ENCODE measurements at regions not wholly inside any gene's neighbourhood (a gene's known extent, or its start where the extent isn't known, plus 50 kb on each side); places are given as distances from the start of the nearest gene placed in this dataset.

DNA sequence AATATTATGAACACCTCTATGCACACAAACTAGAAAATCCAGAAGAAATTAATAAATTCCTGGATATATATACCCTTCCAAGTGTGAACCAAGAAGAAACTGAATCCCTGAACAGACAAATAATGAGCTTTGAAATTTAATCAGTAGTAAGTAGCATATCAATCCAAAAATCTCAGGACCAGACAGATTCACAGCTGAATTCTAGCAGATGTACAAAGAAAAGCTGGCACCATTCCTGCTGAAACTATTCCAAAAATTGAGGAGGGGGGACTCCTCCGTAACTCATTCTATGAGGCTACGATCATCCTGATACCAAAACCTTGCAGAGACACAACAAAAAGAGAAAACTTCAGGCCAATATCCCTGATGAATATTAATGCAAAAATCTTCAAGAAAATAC, 67.0 kb upstream of the PDE7B start:
- no peak for DNase-seq (ENCODE audit: low read depth)
- TF ChIP-seq, protein P1, sequence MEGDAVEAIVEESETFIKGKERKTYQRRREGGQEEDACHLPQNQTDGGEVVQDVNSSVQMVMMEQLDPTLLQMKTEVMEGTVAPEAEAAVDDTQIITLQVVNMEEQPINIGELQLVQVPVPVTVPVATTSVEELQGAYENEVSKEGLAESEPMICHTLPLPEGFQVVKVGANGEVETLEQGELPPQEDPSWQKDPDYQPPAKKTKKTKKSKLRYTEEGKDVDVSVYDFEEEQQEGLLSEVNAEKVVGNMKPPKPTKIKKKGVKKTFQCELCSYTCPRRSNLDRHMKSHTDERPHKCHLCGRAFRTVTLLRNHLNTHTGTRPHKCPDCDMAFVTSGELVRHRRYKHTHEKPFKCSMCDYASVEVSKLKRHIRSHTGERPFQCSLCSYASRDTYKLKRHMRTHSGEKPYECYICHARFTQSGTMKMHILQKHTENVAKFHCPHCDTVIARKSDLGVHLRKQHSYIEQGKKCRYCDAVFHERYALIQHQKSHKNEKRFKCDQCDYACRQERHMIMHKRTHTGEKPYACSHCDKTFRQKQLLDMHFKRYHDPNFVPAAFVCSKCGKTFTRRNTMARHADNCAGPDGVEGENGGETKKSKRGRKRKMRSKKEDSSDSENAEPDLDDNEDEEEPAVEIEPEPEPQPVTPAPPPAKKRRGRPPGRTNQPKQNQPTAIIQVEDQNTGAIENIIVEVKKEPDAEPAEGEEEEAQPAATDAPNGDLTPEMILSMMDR (IDR thresholded peaks at IDR 0.05; ENCODE audit: insufficient read depth, low read depth, low read length, missing control alignments) = no peak
- no peak overlapping the region for H3K4me3 ChIP-seq (ENCODE audit: low read length)

DNA sequence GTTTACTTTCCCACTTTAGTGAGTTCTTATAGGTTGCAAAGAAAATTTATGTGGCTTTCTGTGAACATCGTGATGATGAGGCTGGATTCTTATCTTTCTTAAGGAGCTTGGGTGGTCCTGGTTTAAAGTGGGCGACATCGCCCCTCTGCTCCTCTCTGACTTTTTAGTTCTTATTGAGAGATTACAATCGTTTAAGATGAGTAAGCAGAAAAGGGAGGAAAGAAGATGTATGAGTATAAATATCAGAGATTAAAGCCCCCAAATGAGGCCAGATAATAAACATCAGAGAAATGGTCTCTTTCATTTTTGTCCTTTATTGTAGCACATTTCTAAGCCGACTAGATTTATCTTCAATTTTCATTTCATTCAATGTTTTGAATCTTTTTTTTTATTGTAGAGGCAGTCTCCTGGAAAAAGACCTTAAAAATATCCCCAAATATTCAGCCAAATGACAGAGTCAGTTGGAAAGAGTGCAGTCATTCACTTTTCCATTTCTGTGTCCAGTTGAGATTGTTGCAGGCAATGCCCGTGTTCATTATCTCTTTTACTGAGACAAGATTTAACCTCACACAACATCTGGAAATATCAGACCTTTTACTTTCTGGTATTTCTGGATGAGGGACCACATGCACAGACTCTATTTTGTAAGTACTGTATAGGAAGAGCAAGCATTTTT, 62.0 kb upstream of the PDE7B start:
- no peak for DNase-seq (ENCODE audit: low read depth)
- H3K4me3 ChIP-seq (ENCODE audit: low read length) = no peak overlapping the region
- TF ChIP-seq, protein P1 (IDR thresholded peaks at IDR 0.05; ENCODE audit: insufficient read depth, low read depth, low read length, missing control alignments) = no peak

- TF ChIP-seq, protein P1 (IDR thresholded peaks at IDR 0.05; ENCODE audit: insufficient read depth, low read depth, low read length, missing control alignments) = no peak
Measured at GRCh38 chr6:135791441-135791840, 60.1 kb upstream of the PDE7B start.

DNA sequence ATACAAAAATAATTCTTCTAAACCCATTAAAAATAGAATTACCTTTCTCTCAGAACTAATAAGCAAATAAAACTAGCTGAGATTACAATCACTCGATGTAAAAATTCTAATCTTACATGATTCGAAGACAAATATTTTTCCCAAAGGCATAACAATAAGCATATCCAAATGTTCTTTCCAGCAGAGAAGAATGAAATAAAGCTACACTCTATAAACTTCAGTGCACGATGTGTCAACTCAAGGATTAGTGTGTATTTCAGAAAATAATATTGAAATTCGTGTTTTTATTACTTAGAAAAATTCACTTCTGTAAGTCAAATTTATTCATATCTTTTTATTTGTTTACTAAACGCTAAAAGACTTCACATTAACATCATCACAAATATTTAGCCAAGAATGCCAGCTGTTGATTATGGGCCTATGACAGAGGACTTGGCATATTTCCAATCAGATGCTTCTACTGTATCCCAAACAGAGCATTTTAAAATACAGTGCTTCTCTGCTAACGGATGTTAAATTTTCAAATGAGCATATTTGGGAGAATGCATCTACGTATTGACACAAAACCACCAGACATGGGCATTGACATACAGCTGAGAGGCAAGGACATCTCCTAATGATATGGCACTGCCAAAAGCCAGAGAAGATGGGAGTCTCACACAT, 54.7 kb upstream of the PDE7B start:
- H3K4me3 ChIP-seq (ENCODE audit: low read length) = no peak overlapping the region
- no peak for DNase-seq (ENCODE audit: low read depth)
- TF ChIP-seq, protein P1 (IDR thresholded peaks at IDR 0.05; ENCODE audit: insufficient read depth, low read depth, low read length, missing control alignments) = no peak

More at GRCh38 chr6:135791441-135791840, 60.1 kb upstream of the PDE7B start:
- no peak overlapping the region for H3K4me3 ChIP-seq (ENCODE audit: low read length)
- DNase-seq (ENCODE audit: low read depth) = no peak

DNA sequence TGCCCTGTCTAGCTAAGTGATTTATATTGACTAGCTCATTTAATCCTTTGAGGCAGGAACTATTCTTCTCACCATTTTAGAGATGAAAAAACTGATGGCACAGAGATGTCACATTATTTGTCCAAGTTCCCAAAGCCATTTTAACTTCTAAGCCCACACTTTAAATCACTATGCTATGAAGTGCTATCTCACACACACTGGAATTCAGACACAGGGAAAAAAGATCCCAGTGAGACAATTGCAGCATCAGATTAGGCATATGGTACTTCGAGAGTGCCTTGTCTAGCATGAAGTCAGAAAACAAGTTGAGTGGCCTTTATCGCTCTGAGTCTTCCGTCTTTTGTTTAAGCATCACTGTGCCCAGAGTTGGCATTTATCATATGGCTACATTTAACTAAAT, 54.1 kb upstream of the PDE7B start:
- DNase-seq (ENCODE audit: low read depth) = no peak
- H3K4me3 ChIP-seq (ENCODE audit: low read length) = no peak overlapping the region
- TF ChIP-seq, protein P1 (IDR thresholded peaks at IDR 0.05; ENCODE audit: insufficient read depth, low read depth, low read length, missing control alignments) = no peak

DNA sequence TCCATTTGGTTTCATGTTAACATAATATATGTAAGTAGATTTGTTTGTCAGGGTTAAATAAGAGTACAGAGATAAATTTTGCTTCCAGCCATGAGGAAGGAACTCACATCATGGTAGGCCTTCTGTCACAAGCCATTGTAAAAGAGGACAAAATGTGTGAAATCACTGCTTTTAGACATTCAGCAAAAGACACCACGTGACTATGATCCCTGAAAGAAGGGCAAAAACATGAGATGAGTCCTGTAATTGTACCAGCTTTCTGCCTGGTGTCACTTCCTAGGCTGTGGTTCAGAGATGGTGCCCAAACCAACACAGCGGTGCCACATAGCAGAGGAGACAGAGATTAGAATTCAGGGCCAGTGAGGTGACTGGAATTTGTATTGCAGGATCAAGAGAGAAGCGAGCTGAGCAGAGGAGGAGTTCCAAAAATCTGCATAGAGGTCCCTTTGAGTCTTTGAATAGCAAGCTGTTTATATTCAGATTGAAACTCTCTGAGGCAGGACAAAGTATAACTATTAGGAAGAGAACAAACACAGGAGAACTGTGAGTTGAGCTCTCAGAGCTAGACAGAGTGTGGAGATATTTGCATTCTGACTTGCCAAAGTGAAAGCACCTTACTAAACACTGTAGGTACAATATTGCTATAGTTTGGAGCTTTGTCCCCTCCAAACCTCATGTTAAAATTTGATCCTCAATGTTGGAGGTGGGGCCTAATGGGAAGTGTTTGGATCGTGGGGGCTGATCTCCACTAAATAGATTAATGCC, 52.6 kb upstream of the PDE7B start:
- no peak for DNase-seq (ENCODE audit: low read depth)
- no peak overlapping the region for H3K4me3 ChIP-seq (ENCODE audit: low read length)
- TF ChIP-seq, protein P1 (IDR thresholded peaks at IDR 0.05; ENCODE audit: insufficient read depth, low read depth, low read length, missing control alignments) = no peak

All from epithelial cell of esophagus (primary cell).